NOMO-1 treated with dmso at 0.1 percent for 144 hours (cell line): ENCODE measurements at regions not wholly inside any gene's neighbourhood (a gene's known extent, or its start where the extent isn't known, plus 50 kb on each side); places are given as distances from the start of the nearest gene placed in this dataset.

Source experiments
- DNase-seq: peaks from one replicate; lab custom pipeline; 2025; ENCODE audit not compliant: unreplicated experiment; lab: John Stamatoyannopoulos, UW

DNA sequence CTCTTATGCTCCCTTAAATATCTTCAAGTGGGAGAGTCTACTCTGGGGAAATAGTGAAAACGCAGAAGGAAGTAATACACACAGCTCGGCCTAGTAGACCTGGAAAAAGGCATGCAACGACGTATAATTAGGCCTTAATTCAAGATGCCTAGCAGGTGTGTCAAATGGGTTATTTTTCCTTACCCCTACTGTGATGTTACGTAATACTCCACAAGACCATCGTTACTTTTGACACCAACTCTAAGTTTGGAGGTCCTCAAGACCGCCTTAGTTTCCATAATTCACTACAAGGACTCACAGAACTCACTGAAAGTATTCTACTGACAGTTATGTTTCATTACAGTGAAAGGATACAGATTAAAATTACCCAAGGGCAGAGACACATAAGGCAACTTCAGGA lies 1024.3 kb upstream of the MAP3K7 start:
- no peak for DNase-seq

GRCh38 chr6:91608428-91608827 lies 1021.6 kb upstream of the MAP3K7 start:
- DNase-seq: no peak

- DNase-seq: no peak
These were observed 1019.5 kb upstream of the MAP3K7 start for GRCh38 chr6:91606148-91606901.

- DNase-seq: no peak
These were observed 1013.7 kb upstream of the MAP3K7 start for GRCh38 chr6:91600561-91600960.

DNA sequence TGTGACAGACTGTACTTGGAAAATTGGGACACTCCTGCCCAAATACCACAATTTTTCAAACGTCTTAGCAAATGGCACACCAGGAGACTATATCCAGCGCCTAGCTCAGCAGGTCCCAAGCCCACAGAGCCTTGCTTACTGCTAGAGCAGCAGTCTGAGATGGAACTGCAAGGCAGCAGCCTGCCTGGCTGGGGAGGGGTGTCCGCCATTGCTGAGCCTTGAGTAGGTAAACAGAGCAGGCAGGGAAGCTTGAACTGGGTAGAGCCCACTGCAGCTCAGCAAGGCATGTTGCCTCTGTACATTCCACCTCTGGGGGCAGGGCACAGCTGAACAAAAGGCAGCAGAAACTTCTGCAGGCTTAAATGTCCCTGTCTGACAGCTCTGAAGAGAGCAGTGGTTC lies 1003.3 kb upstream of the MAP3K7 start:
- no peak for DNase-seq

- DNase-seq: no peak
These were observed 993.8 kb upstream of the MAP3K7 start for GRCh38 chr6:91580635-91581034.

- no peak for DNase-seq
These were observed 988.2 kb upstream of the MAP3K7 start for GRCh38 chr6:91575032-91575431.

GRCh38 chr6:91573826-91574416 lies 987.0 kb upstream of the MAP3K7 start:
- no peak for DNase-seq

- no peak for DNase-seq
These were observed 986.0 kb upstream of the MAP3K7 start for GRCh38 chr6:91572878-91573277.

DNA sequence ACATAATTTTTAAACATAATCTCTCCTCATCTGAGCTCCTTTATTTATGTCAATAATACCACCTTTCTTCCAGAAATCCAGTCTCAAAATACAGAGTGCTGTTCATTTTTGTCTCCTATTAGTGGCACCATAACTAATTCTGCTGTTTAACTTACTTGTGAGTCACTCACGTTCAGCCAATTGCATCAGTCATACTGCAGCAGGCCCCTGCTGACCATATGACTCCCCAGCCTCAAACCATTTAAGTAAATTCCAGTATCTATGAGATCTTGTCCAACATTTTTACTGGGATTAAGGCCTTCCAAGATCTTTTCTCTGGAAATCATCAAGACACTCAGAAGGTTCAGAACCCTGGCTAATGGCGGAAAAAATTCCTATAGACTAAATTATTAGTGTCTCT lies 982.2 kb upstream of the MAP3K7 start:
- no peak for DNase-seq

DNA sequence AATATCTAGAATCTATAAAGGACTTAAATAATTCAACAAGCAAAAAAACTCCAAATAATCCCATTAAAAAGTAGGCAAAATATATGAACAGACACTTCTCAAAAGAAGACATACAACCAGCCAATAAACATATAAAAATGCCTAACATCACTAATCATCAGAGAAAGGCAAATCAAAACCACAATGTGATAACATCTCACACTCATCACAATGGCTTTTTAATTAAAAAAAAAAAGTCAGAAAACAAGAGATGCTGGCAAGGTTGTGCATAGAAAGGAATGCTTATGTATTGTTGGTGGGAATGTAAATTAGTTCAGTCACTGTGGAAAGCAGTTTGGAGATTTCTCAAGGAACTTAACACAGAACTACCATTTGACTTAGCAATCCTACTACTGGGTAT lies 979.6 kb upstream of the MAP3K7 start:
- DNase-seq: no peak

GRCh38 chr6:91565207-91565606 lies 978.3 kb upstream of the MAP3K7 start:
- DNase-seq: no peak

- DNase-seq: no peak
These were observed 976.1 kb upstream of the MAP3K7 start for GRCh38 chr6:91562955-91563354.

- DNase-seq: no peak
These were observed 973.5 kb upstream of the MAP3K7 start for GRCh38 chr6:91560409-91560808.

- no peak for DNase-seq
These were observed 954.0 kb upstream of the MAP3K7 start for GRCh38 chr6:91540902-91541301.

DNA sequence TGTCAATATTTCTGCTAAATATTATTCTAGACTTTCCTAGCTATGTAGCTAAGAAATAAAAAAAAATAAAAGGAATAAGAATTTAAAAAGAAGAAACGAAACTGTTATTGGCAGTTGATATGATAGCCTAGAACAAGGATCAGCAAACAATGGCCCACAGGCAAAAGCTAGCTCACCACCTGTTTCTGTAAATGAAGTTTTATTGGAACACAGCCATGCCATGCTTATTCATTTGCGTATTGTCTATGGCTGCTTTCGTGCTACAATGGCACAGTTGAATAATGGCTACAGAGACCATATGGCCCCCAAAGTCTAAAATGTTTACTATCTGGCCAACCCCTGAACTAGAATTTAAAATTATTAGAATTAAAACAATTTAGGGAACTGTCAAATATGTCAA lies 952.6 kb upstream of the MAP3K7 start:
- DNase-seq: no peak

GRCh38 chr6:91538622-91539021 lies 951.8 kb upstream of the MAP3K7 start:
- no peak for DNase-seq

DNA sequence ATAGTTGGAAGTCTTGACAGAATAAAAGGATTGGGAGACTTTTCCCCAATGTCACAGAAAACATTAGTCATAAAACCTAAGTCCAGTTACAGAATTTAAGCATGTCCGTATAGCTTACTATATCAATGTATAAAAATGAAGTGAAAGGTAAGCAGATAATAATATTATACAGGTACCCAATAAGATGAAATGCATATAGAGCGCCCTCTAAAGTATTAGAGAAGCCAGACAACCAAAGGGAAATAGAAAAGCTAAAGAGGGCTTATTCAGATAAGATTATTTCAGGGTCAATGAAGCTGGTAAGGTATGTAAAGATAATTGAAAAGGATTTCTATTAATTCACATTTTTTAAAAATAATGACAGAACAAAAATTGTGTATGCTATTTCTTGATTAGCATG lies 947.7 kb upstream of the MAP3K7 start:
- no peak for DNase-seq

DNA sequence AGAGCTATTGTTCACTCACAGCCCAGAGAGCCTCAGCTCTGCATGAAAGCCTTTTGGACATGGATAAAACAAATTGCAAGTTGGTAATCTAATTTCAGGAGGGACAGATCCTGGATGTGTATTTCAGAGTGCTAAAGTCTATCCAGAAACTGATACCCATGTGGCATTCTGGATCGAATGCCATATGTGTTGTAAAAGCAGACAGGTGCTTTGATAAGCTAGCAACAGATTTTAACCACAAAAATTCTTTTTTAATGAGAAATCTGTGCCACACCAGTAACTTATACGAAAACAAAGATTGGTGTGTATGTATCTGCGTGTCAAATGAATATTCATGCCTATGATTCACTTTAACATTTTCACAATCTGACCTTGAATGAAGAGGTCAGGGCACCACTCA lies 936.6 kb upstream of the MAP3K7 start:
- DNase-seq: no peak

GRCh38 chr6:91521999-91522398 lies 935.1 kb upstream of the MAP3K7 start:
- DNase-seq: no peak

GRCh38 chr6:91509711-91510110 lies 922.8 kb upstream of the MAP3K7 start:
- DNase-seq: no peak

- no peak for DNase-seq
These were observed 922.2 kb upstream of the MAP3K7 start for GRCh38 chr6:91509039-91509438.

GRCh38 chr6:91506509-91506908 lies 919.6 kb upstream of the MAP3K7 start:
- DNase-seq: no peak
